ENCODE measurements at regions not wholly inside any gene's neighbourhood (a gene's known extent, or its start where the extent isn't known, plus 50 kb on each side); places are given as distances from the start of the nearest gene placed in this dataset.

GRCh38 chr17:74088934-74089329 lies 114.5 kb upstream of the RPL38 start:
- Histone ChIP-seq H4K8ac (ENCODE audit: extremely low read depth, insufficient read depth, low read length) (peak overlapping the region; percentile 48; the same call in 1 of the 2 replicates), H3K23ac (ENCODE audit: insufficient read length) (no peak overlapping the region), H3K27me3 (replicated peaks in 1 of 4; ENCODE audit: control insufficient read depth in 3 of 4, extremely low read depth in 1 of 4, insufficient read depth in 3 of 4, low read length in 3 of 4) (no peaks in the 10 kb centered on the region), H4K91ac (replicated peaks; ENCODE audit: insufficient read length, low read length) (no peak overlapping the region), H2BK5ac (ENCODE audit: low read depth, low read length) (no peak overlapping the region), H2BK15ac (ENCODE audit: low read length) (no peak overlapping the region), H2BK120ac (replicated peaks; ENCODE audit: low read depth, low read length) (no peak overlapping the region), H3K4me3 (ENCODE audit: extremely low read depth in 1 of 4, insufficient read depth in 2 of 4, low read depth in 3 of 4, low read length in 4 of 4) (no peak overlapping the region), H3K9ac (replicated peaks in 1 of 4; ENCODE audit: extremely low read depth in 1 of 4, low read depth in 3 of 4, low read length in 3 of 4) (no peak overlapping the region), H3K4me2 (ENCODE audit: insufficient read depth in 1 of 2, low read depth in 2 of 2, low read length in 2 of 2) (no peak overlapping the region), H3K36me3 (ENCODE audit: control insufficient read depth in 2 of 4, insufficient read depth in 4 of 4, low read length in 3 of 4) (no peaks in the 10 kb centered on the region), H4K5ac (ENCODE audit: insufficient read length, low read depth, low read length) (no peak overlapping the region), H3K79me1 (ENCODE audit: low read depth, low read length) (no peaks in the 10 kb centered on the region), H3K4ac (replicated peaks; ENCODE audit: insufficient read length, low read depth, low read length) (no peak overlapping the region), H3K27ac (ENCODE audit: low read depth, low read length) (no peak overlapping the region), H3K4me1 (replicated peaks in 1 of 4; ENCODE audit: control insufficient read depth in 3 of 4, insufficient read depth in 4 of 4, low read length in 3 of 4) (no peaks in the 10 kb centered on the region), H3K79me2 (ENCODE audit: control insufficient read depth in 1 of 2, insufficient read depth in 2 of 2, low read length in 2 of 2) (no peaks in the 10 kb centered on the region), H2BK20ac (ENCODE audit: low read length) (no peak overlapping the region), H3K18ac (ENCODE audit: extremely low read depth, low read length) (no peak overlapping the region), H2AFZ (ENCODE audit: low read length) (no peak overlapping the region), H3K14ac (ENCODE audit: insufficient read length) (no peak overlapping the region), H3K9me3 (ENCODE audit: insufficient read depth in 2 of 2, low read depth in 1 of 2, low read length in 1 of 2) (peaks cover 0 to 11% of the 10 kb centered on the region in 2 experiments; a peak in 3 of 4 replicates), H2BK12ac (ENCODE audit: low read depth, low read length) (no peak overlapping the region), H4K20me1 (replicated peaks in 1 of 2; ENCODE audit: control insufficient read depth in 1 of 2, insufficient read depth in 2 of 2, low read length in 2 of 2) (no peaks in the 10 kb centered on the region), H3K56ac (replicated peaks; ENCODE audit: insufficient read length, low read depth, low read length) (no peak overlapping the region), H3K23me2 (ENCODE audit: low read depth, low read length) (no peaks in the 10 kb centered on the region), H2AK5ac (ENCODE audit: low read depth, low read length) (no peak overlapping the region)
- POLR2A ChIA-PET (ENCODE audit: partially characterized antibody), result no interaction called here
- WGBS, 2 experiments (ENCODE audit: extremely low coverage in 1 of 2, insufficient coverage in 1 of 2, insufficient read length in 1 of 2, insufficient replicate concordance in 2 of 2, low coverage in 1 of 2, low lambda C conversion rate in 2 of 2, missing lambda C conversion rate in 1 of 2), result 84% methylated on average over 4 of the region's 5 CpGs; no CpG with 5 or more reads in 1 of the 2 experiments
- no peak for TF ChIP-seq POLR2A (IDR thresholded peaks at IDR 0.05; ENCODE audit: control extremely low read depth in 1 of 2, low read depth in 2 of 2, low read length in 2 of 2)
- no peak for DNase-seq (ENCODE audit: low read depth in 1 of 2, low spot score in 2 of 2)
- no peak for FAIRE-seq
- CTCF ChIA-PET (ENCODE audit: partially characterized antibody), result interaction anchor here (0.6 to 10.3 kb wide), 29 partner anchors 8 to 946 kb away, joined by 3 to 113 read pairs (median 9); no protein-coding TSS in a partner anchor
